ENCODE measurements at regions not wholly inside any gene's neighbourhood (a gene's known extent, or its start where the extent isn't known, plus 50 kb on each side); places are given as distances from the start of the nearest gene placed in this dataset.
"Not testable (repeated sequence)": the region's sequence is repeated elsewhere in the genome, so short reads cannot be mapped to it uniquely, and the experiment has no call there.

GRCh38 chr6:27720607-27721580 lies 191.3 kb downstream of the OR2B2 start:
- DNase-seq = no peak

- not testable (repeated sequence) for DNase-seq
Measured at GRCh38 chr6:27719039-27719438, 193.2 kb downstream of the OR2B2 start.

- no peak for DNase-seq
Measured at GRCh38 chr6:27706431-27706830, 205.8 kb downstream of the OR2B2 start.

GRCh38 chr6:27700337-27700736 lies 211.9 kb downstream of the OR2B2 start:
- no peak for DNase-seq

GRCh38 chr6:27694547-27694874 lies 217.7 kb downstream of the OR2B2 start:
- DNase-seq = no peak

GRCh38 chr6:27693766-27694546 lies 218.2 kb downstream of the OR2B2 start:
- DNase-seq = peak; percentile 49

- DNase-seq = not testable (repeated sequence)
Measured at GRCh38 chr6:27692133-27692532, 219.2 kb upstream of the ZNF184 start.

- peak; percentile 85 for DNase-seq
Measured at GRCh38 chr6:27688014-27688586, 215.2 kb upstream of the ZNF184 start.

GRCh38 chr6:27687154-27688013 lies 214.5 kb upstream of the ZNF184 start:
- DNase-seq = peak; percentile 79

- no peak for DNase-seq
Measured at GRCh38 chr6:27685279-27685678, 212.4 kb upstream of the ZNF184 start.

- peak; percentile 57 for DNase-seq
Measured at GRCh38 chr6:27684264-27685211, 211.6 kb upstream of the ZNF184 start.

- no peak for DNase-seq
Measured at GRCh38 chr6:27679964-27680694, 207.2 kb upstream of the ZNF184 start.

- no peak for DNase-seq
Measured at GRCh38 chr6:27679308-27679963, 206.5 kb upstream of the ZNF184 start.

- no peak for DNase-seq
Measured at GRCh38 chr6:27678469-27678868, 205.6 kb upstream of the ZNF184 start.

- DNase-seq = no peak
Measured at GRCh38 chr6:27674882-27675281, 202.0 kb upstream of the ZNF184 start.

- no peak for DNase-seq
Measured at GRCh38 chr6:27672113-27672799, 199.4 kb upstream of the ZNF184 start.

GRCh38 chr6:27669624-27670301 lies 196.9 kb upstream of the ZNF184 start:
- no peak for DNase-seq

GRCh38 chr6:27669295-27669623 lies 196.4 kb upstream of the ZNF184 start:
- DNase-seq = no peak
